Effector memory CD8-positive, alpha-beta T cell (primary cell): ENCODE measurements at regions not wholly inside any gene's neighbourhood (a gene's known extent, or its start where the extent isn't known, plus 50 kb on each side); places are given as distances from the start of the nearest gene placed in this dataset.
"Not testable (repeated sequence)": the region's sequence is repeated elsewhere in the genome, so short reads cannot be mapped to it uniquely, and the experiment has no call there.

Experiments
- ATAC-seq: fragments of 150-1000 bp; cut with Tn5 transposase; replicated peaks from 2 replicates; pipeline ENCODE4 v1.10.0; 2021; ENCODE audit warnings: mild to moderate bottlenecking, moderate library complexity
- DNase-seq, 3 experiments: peaks; one replicate each; pipeline ENCODE4 v3.0.0; 2021
- H3K27ac Mint-ChIP-seq, 2 donors: one replicate each; pipeline ENCODE4 v1.8.0; 2022; ENCODE audit warnings: mild to moderate bottlenecking in 2 of 2, mixed read lengths in 2 of 2, moderate library complexity in 2 of 2
- H3K27me3 Mint-ChIP-seq, 2 donors: one replicate each; pipeline ENCODE4 v1.8.0; 2022; ENCODE audit warnings: mixed read lengths in 2 of 2
- H3K36me3 Mint-ChIP-seq: one replicate; pipeline ENCODE4 v1.8.0; 2022; ENCODE audit warnings: mild to moderate bottlenecking, moderate library complexity, mixed read lengths; ENCODE audit not compliant: insufficient read depth
- H3K4me1 Mint-ChIP-seq, 2 donors: one replicate each; pipeline ENCODE4 v1.8.0; 2022; ENCODE audit warnings: low read depth in 2 of 2, mixed read lengths in 2 of 2
- H3K4me3 Mint-ChIP-seq, 2 donors: one replicate each; pipeline ENCODE4 v1.8.0; 2022; ENCODE audit warnings: mild to moderate bottlenecking in 2 of 2, mixed read lengths in 2 of 2, moderate library complexity in 2 of 2
- H3K9me3 Mint-ChIP-seq, 2 donors: one replicate each; pipeline ENCODE4 v1.8.0; 2022; ENCODE audit warnings: mixed read lengths in 2 of 2

- H3K9me3 Mint-ChIP-seq, result no peaks in the 10 kb centered on the region
- H3K27me3 Mint-ChIP-seq, result peaks cover 0 to 5% of the 10 kb centered on the region in 2 donors
- no peaks in the 10 kb centered on the region for H3K36me3 Mint-ChIP-seq
- H3K4me3 Mint-ChIP-seq, result no peak overlapping the region
- no peaks in the 10 kb centered on the region for H3K4me1 Mint-ChIP-seq
- H3K27ac Mint-ChIP-seq, result no peak overlapping the region
- DNase-seq, result no peak
- ATAC-seq, result no peak
Observed at GRCh38 chr3:105284876-105285275, 81.8 kb upstream of the ALCAM start.

GRCh38 chr3:105285653-105286241 lies 81.0 kb upstream of the ALCAM start:
- DNase-seq (no peak), ATAC-seq (no peak)
- Mint-ChIP-seq H3K4me3 (no peak overlapping the region), H3K9me3 (no peaks in the 10 kb centered on the region), H3K27ac (no peak overlapping the region), H3K36me3 (no peaks in the 10 kb centered on the region), H3K4me1 (no peaks in the 10 kb centered on the region), H3K27me3 (peaks cover 0 to 5% of the 10 kb centered on the region in 2 donors)

DNA sequence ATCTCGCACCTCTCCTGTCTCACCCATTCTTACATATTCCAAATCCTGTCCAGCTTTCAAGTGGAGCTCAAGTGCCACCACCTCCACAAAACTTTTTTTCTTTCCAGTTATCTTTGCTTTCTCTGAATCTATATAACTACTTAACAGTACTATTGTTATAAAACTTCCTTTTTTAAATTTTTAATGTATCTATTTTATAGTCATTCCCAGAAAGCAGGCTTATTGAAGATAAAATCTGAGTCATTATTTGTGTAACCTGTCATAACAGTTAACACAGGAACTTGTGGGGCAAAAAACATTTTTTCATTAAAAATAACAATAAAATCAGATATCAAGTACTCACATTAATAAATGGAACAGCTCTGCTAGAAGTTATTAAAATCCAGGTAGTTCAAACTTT lies 73.3 kb upstream of the ALCAM start:
- DNase-seq, result no peak
- H3K27ac Mint-ChIP-seq, result no peak overlapping the region
- no peak for ATAC-seq
- H3K4me1 Mint-ChIP-seq, result no peaks in the 10 kb centered on the region
- peaks cover 0 to 5% of the 10 kb centered on the region in 2 donors for H3K9me3 Mint-ChIP-seq
- no peak overlapping the region for H3K4me3 Mint-ChIP-seq
- H3K27me3 Mint-ChIP-seq, result peaks cover 11 to 16% of the 10 kb centered on the region in 2 donors
- no peaks in the 10 kb centered on the region for H3K36me3 Mint-ChIP-seq

DNA sequence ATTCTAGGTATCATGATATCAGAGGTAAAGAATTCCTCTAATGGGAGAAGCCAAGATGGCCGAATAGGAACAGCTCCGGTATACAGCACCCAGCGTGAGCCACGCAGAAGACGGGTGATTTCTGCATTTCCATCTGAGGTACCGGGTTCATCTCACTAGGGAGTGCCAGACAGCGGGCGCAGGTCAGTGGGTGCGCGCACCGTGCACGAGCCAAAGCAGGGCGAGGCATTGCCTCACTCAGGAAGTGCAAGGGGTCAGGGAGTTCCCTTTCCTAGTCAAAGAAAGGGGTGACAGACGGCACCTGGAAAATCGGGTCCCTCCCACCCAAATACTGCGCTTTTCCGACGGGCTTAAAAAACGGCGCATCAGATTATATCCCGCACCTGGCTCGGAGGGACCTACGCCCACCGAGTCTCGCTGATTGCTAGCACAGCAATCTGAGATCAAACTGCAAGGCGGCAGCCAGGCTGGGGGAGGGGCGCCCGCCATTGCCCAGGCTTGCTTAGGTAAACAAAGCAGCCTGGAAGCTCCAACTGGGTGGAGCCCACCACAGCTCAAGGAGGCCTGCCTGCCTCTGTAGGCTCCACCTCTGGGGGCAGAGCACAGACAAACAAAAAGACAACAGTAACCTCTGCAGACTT lies 70.4 kb upstream of the ALCAM start:
- H3K36me3 Mint-ChIP-seq, H3K27ac Mint-ChIP-seq, H3K9me3 Mint-ChIP-seq, H3K4me3 Mint-ChIP-seq, H3K4me1 Mint-ChIP-seq, ATAC-seq, DNase-seq: not testable (repeated sequence)
- peaks cover 11 to 16% of the 10 kb centered on the region in 2 donors for H3K27me3 Mint-ChIP-seq

DNA sequence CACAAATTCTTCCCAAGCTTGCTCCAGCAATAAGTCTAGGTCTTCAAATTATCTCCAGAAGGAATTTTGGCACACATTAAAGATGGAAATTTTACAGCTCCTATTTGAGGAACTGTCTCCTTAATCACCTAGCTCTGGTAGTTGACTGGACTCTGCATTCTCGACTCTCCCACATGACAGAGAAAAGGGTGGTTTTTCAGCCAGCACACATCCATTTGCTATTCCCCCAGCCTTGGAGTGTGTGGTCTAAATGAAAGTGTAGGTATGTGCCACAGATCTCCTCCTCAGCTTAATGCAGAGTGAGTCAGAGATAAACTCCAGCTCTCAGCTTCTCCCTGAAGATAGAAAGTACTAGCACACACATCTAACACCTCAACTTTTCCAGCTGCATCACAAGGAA lies 62.2 kb upstream of the ALCAM start:
- ATAC-seq (no peak), DNase-seq (no peak)
- Mint-ChIP-seq H3K36me3 (no peaks in the 10 kb centered on the region), H3K9me3 (peaks cover 5 to 22% of the 10 kb centered on the region in 2 donors), H3K27me3 (peaks cover 10 to 12% of the 10 kb centered on the region in 2 donors), H3K4me3 (no peak overlapping the region), H3K4me1 (no peaks in the 10 kb centered on the region), H3K27ac (no peak overlapping the region)

DNA sequence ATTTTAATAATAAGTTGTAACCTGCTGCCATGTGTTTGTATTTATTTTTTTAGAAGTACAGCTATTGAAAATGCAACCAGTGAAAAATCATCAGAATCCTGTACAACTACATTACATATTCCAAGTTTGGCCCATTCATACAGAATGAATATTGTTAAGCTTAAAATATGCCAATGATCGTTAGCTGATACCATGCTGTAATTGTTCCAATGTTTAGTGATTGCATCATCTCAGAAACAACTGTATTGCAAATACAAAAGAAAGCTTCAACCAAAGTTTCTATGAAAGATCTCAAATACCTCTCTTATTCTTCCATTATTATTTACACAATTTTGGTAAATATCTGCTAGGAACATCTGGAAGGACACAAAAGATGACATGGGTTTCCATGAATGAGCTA lies 51.6 kb upstream of the ALCAM start:
- H3K4me3 Mint-ChIP-seq, result no peak overlapping the region
- no peaks in the 10 kb centered on the region for H3K9me3 Mint-ChIP-seq
- ATAC-seq (no peak), DNase-seq (no peak)
- H3K4me1 Mint-ChIP-seq, result no peaks in the 10 kb centered on the region
- H3K36me3 Mint-ChIP-seq, result no peaks in the 10 kb centered on the region
- no peak overlapping the region for H3K27ac Mint-ChIP-seq
- H3K27me3 Mint-ChIP-seq, result no peaks in the 10 kb centered on the region

- H3K9me3 Mint-ChIP-seq, result no peaks in the 10 kb centered on the region
- no peak overlapping the region for H3K4me3 Mint-ChIP-seq
- H3K27ac Mint-ChIP-seq, result no peak overlapping the region
- H3K27me3 Mint-ChIP-seq, result no peaks in the 10 kb centered on the region
- H3K4me1 Mint-ChIP-seq, result no peaks in the 10 kb centered on the region
- no peaks in the 10 kb centered on the region for H3K36me3 Mint-ChIP-seq
- DNase-seq (no peak), ATAC-seq (no peak)
Observed at GRCh38 chr3:105315815-105316214, 50.9 kb upstream of the ALCAM start.

- no peak overlapping the region for H3K4me3 Mint-ChIP-seq
- H3K27ac Mint-ChIP-seq, result no peak overlapping the region
- H3K9me3 Mint-ChIP-seq, result no peaks in the 10 kb centered on the region
- no peak for ATAC-seq
- H3K36me3 Mint-ChIP-seq, result no peaks in the 10 kb centered on the region
- no peaks in the 10 kb centered on the region for H3K27me3 Mint-ChIP-seq
- no peak for DNase-seq
- H3K4me1 Mint-ChIP-seq, result no peaks in the 10 kb centered on the region
Observed at GRCh38 chr3:105316331-105316730, 50.4 kb upstream of the ALCAM start.
